K562 (cell line): ENCODE measurements at regions not wholly inside any gene's neighbourhood (a gene's known extent, or its start where the extent isn't known, plus 50 kb on each side); places are given as distances from the start of the nearest gene placed in this dataset.

Experiments
- ATAC-seq: fragments of 200-7000 bp; cut with Tn5 transposase; 3 replicates; pipeline ENCODE4 v1.9.1; 2020; ENCODE audit warnings: moderate library complexity
- BruUV-seq: library from RNA; stranded (reverse); fragments of 400-500 nt; replicated peaks from 2 replicates; lab custom pipeline; 2021; lab: Mats Ljungman, UMichigan
- CTCF ChIA-PET: fragments of 300-600 bp; formaldehyde crosslinking; extraction: SDS; loops from one replicate; lab custom pipeline; 2021; ENCODE audit warnings: low intra/inter-chr PET ratio; lab: Yijun Ruan, JAX
- POLR2A ChIA-PET: fragments of 300-600, 350-650 bp; sonication (Branson Sonifier 250); formaldehyde crosslinking; extraction: SDS; loops from one replicate; lab custom pipeline; 2021; ENCODE audit warnings: antibody characterized with exemption, inconsistent platforms; lab: Yijun Ruan, JAX
- DNase-seq, 4 experiments: peaks; one replicate each; pipeline versions ENCODE4 v3.0.0 to v3.0.0-alpha.2; 2011 to 2018; ENCODE audit warnings: low spot score in 3 of 4, mixed read lengths in 3 of 4; ENCODE audit errors: extremely low read depth in 1 of 4
- FAIRE-seq: peaks from 2 replicates; lab custom pipeline; 2011; peaks lifted over from hg19 to GRCh38; lab: Jason Lieb, UNC
- H2AFZ ChIP-seq: 2 replicates; pipeline ENCODE4 v1.6.0; 2011; ENCODE audit warnings: low read depth, low read length, control low read depth, inconsistent platforms
- H3K27ac ChIP-seq: fragments of 200-600 bp; 3 replicates; pipeline ENCODE4 v1.8.0; 2011; ENCODE audit warnings: low read depth, mild to moderate bottlenecking, control low read depth, inconsistent platforms, low read length, moderate library complexity, mixed read lengths; ENCODE audit errors: extremely low read depth
- H3K27me3 ChIP-seq, 2 experiments: fragments of 300-600 bp in 1 of 2; 2 replicates in 1 of 2; 3 replicates in 1 of 2; pipeline versions ENCODE4 v1.6.0 to v1.8.0; 2011; ENCODE audit warnings: inconsistent platforms in 2 of 2, low read length in 2 of 2, mild to moderate bottlenecking in 1 of 2, mixed read lengths in 1 of 2, moderate library complexity in 1 of 2; ENCODE audit not compliant: control insufficient read depth in 2 of 2, insufficient read depth in 2 of 2
- H3K36me3 ChIP-seq: fragments of 300-600 bp; 3 replicates; pipeline ENCODE4 v1.8.0; 2011; ENCODE audit warnings: mild to moderate bottlenecking, low read length, inconsistent platforms; ENCODE audit not compliant: control insufficient read depth, insufficient read depth
- H3K4me1 ChIP-seq, 2 experiments: fragments of 200-600 bp in 1 of 2; replicated peaks in 1 of 2; 2 replicates in 1 of 2; 3 replicates in 1 of 2; pipeline versions ENCODE4 v1.5.1 to v1.8.0; 2011; ENCODE audit warnings: inconsistent platforms in 2 of 2, low read length in 2 of 2, mild to moderate bottlenecking in 1 of 2, mixed read lengths in 1 of 2, moderate library complexity in 1 of 2; ENCODE audit not compliant: control insufficient read depth in 2 of 2, insufficient read depth in 2 of 2
- H3K4me2 ChIP-seq: 2 replicates; pipeline ENCODE4 v1.6.1; 2011; ENCODE audit warnings: low read length, control low read depth, inconsistent platforms, mixed read lengths; ENCODE audit not compliant: insufficient read depth
- H3K4me3 ChIP-seq: fragments of 200-600 bp; sonication (generic), shearing (Covaris generic); 2 replicates; pipeline ENCODE4 v1.5.1; 2016; ENCODE audit warnings: control low read depth, inconsistent platforms
- H3K79me2 ChIP-seq: fragments of 200-600 bp; 3 replicates; pipeline ENCODE4 v1.8.0; 2011; ENCODE audit warnings: low read length, inconsistent platforms; ENCODE audit not compliant: control insufficient read depth, insufficient read depth
- H3K9ac ChIP-seq, 2 experiments: 2 replicates each; pipeline versions ENCODE4 v1.6.0 to v1.6.1; 2011; ENCODE audit warnings: low read depth in 2 of 2, low read length in 2 of 2, control low read depth in 1 of 2, inconsistent platforms in 1 of 2, mild to moderate bottlenecking in 1 of 2, mixed read lengths in 1 of 2; ENCODE audit not compliant: insufficient read depth in 1 of 2
- H3K9me1 ChIP-seq: one replicate; pipeline ENCODE4 v1.6.0; 2011; ENCODE audit warnings: inconsistent platforms, mild to moderate bottlenecking, low read length, moderate library complexity; ENCODE audit not compliant: control insufficient read depth, insufficient read depth
- H3K9me3 ChIP-seq: replicated peaks from 2 replicates; pipeline ENCODE4 v1.5.1; 2011; ENCODE audit warnings: low read depth, low read length, inconsistent platforms; ENCODE audit not compliant: control insufficient read depth, insufficient read depth
- H4K20me1 ChIP-seq: replicated peaks from 2 replicates; pipeline ENCODE4 v1.6.1; 2011; ENCODE audit warnings: low read length, inconsistent platforms, mixed read lengths; ENCODE audit not compliant: control insufficient read depth, insufficient read depth
- ATF1 ChIP-seq, 2 experiments: fragments of 450-650 bp in 1 of 2; IDR thresholded peaks; 2 replicates each; pipeline ENCODE4 v1.6.1; 2016; ENCODE audit warnings: missing compliant biosample characterization in 1 of 2, missing genetic modification characterization in 1 of 2
- C11orf30 ChIP-seq: fragments of 450-650 bp; IDR thresholded peaks from 2 replicates; pipeline ENCODE4 v1.6.1; 2016; ENCODE audit warnings: low read depth, mild to moderate bottlenecking
- CHD2 ChIP-seq: IDR thresholded peaks from 2 replicates; pipeline ENCODE4 v1.6.1; 2011; ENCODE audit warnings: low read depth, low read length
- DPF2 ChIP-seq: fragments of 450-650 bp; IDR thresholded peaks from 2 replicates; pipeline ENCODE4 v1.6.1; 2016
- MCM7 ChIP-seq, 2 experiments: fragments of 450-650 bp; IDR thresholded peaks; 2 replicates each; pipeline ENCODE4 v1.6.1; 2016 to 2018
- NFXL1 ChIP-seq: fragments of 450-650 bp; formaldehyde crosslinking; IDR thresholded peaks from 2 replicates; pipeline ENCODE4 v1.4.0; 2021; ENCODE audit warnings: mild to moderate bottlenecking
- POLR2AphosphoS5 ChIP-seq: IDR thresholded peaks from 2 replicates; pipeline ENCODE4 v1.6.1; 2011; ENCODE audit warnings: mild to moderate bottlenecking, low read depth, low read length, moderate library complexity; ENCODE audit not compliant: control insufficient read depth, insufficient read depth
- SIX5 ChIP-seq, 2 experiments: IDR thresholded peaks; 2 replicates each; pipeline ENCODE4 v1.6.1; 2011; ENCODE audit warnings: low read length in 2 of 2, borderline replicate concordance in 1 of 2, low read depth in 1 of 2, mild to moderate bottlenecking in 1 of 2, moderate library complexity in 1 of 2; ENCODE audit not compliant: insufficient read depth in 1 of 2
- SUPT5H ChIP-seq: fragments of 450-650 bp; IDR thresholded peaks from 2 replicates; pipeline ENCODE4 v1.6.1; 2016
- ZFP36 ChIP-seq: fragments of 150-350 bp; IDR thresholded peaks from 2 replicates; pipeline ENCODE4 v1.6.1; 2018; ENCODE audit warnings: low read length, low read depth; ENCODE audit not compliant: partially characterized antibody
- ZNF212 ChIP-seq: fragments of 450-650 bp; formaldehyde crosslinking; IDR thresholded peaks from 2 replicates; pipeline ENCODE4 v1.4.0; 2020; ENCODE audit warnings: mild to moderate bottlenecking
- ZNF280B ChIP-seq: fragments of 250-450 bp; sonication (Bioruptor Pico); IDR thresholded peaks from 2 replicates; pipeline ENCODE4 v1.5.1; 2021; ENCODE audit warnings: mild to moderate bottlenecking
- ZNF76 ChIP-seq: fragments of 250-450 bp; sonication (Bioruptor Pico); IDR thresholded peaks from 2 replicates; pipeline ENCODE4 v1.4.0; 2020; ENCODE audit warnings: mild to moderate bottlenecking, moderate library complexity, borderline replicate concordance
- WGBS: fragments of 100-300 bp; shearing (Covaris generic); methylation state at CpG from one replicate; pipeline ENCODE4 v1.1.6; 2016; ENCODE audit warnings: low coverage, mixed read lengths; ENCODE audit not compliant: insufficient coverage; ENCODE audit errors: missing lambda C conversion rate; 5-methylcytosine and 5-hydroxymethylcytosine counted together
- in situ Hi-C: fragments of 300-500 bp; cut with MboI; formaldehyde crosslinking; loops from 4 replicates; pipeline ENCODE4 v1.15.0; 2018; ENCODE audit warnings: inconsistent platforms, mixed read lengths
- intact Hi-C: fragments of 100-400 bp; cut with micrococcal nuclease; formaldehyde crosslinking; loops from 2 replicates; pipeline ENCODE4 v1.14.2; 2022

GRCh38 chr2:32895424-32895823, 51.3 kb upstream of the LTBP1 start:
- ATAC-seq = no peak
- Histone ChIP-seq H2AFZ (0 out of 2 replicates have a peak overlapping the region, but pooled peaks have one; percentile 24), H4K20me1 (no peaks in the 10 kb centered on the region), H3K27me3 (peaks cover 0 to 2% of the 10 kb centered on the region in 2 experiments; a peak in 1 of 5 replicates), H3K27ac (no peak overlapping the region), H3K4me1 (peaks cover 3 to 18% of the 10 kb centered on the region in 2 experiments; a peak in 3 of 5 replicates)
- TF ChIP-seq POLR2AphosphoS5 (no peak), SUPT5H (no peak), NFXL1 (CRISPR knock-in tag) (no peak), ZNF280B (CRISPR knock-in tag) (no peak), ATF1 (CRISPR knock-in tag; IDR thresholded peaks at IDR 0.05) (no peak), ATF1 (tag; IDR thresholded peaks at IDR 0.05) (no peak), CHD2 (no peak), MCM7 (IDR thresholded peaks at IDR 0.05) (no peak), C11orf30 (no peak), ZFP36 (no peak), ZNF212 (CRISPR knock-in tag) (no peak), ZNF76 (CRISPR knock-in tag) (no peak), SIX5 (IDR thresholded peaks at IDR 0.05; ENCODE audit: borderline replicate concordance in 1 of 2, insufficient read depth in 1 of 2, low read depth in 1 of 2, low read length in 2 of 2) (no peak), DPF2 (no peak)
- TF ChIP-seq, all 486 proteins: peak for 0
- BruUV-seq = no TSS peak
- H3K4me2 ChIP-seq = no peak overlapping the region
- H3K9me3 ChIP-seq = no peaks in the 10 kb centered on the region
- DNase-seq (no peak), FAIRE-seq (no peak)
- no peak overlapping the region for H3K9ac ChIP-seq
- ChIA-PET CTCF (no interaction called here), POLR2A (interaction anchor here (0.8 to 1.0 kb wide), 2 partner anchors 9 to 71 kb away, joined by 3 read pairs; no protein-coding TSS in a partner anchor)
- no peaks in the 10 kb centered on the region for H3K79me2 ChIP-seq
- no peaks in the 10 kb centered on the region for H3K9me1 ChIP-seq
- in situ Hi-C loops = no loop called here
- H3K4me3 ChIP-seq = no peak overlapping the region
- no peaks in the 10 kb centered on the region for H3K36me3 ChIP-seq
- 80% methylated on average over 1 of the region's 1 CpG for WGBS
- intact Hi-C loops = no loop called here
